DOHH2 (cell line): ENCODE measurements at regions not wholly inside any gene's neighbourhood (a gene's known extent, or its start where the extent isn't known, plus 50 kb on each side); places are given as distances from the start of the nearest gene placed in this dataset.

ENCODE experiments used
- CTCF ChIP-seq: fragments of 200-600 bp; sonication (generic); IDR thresholded peaks from one replicate; pipeline ENCODE4 v1.5.1; 2014; ENCODE audit warnings: antibody characterized with exemption, mild to moderate bottlenecking, low read depth, low read length; ENCODE audit not compliant: poor library complexity, severe bottlenecking
- EZH2phosphoT487 ChIP-seq: fragments of 200-600 bp; sonication (generic); IDR thresholded peaks from 2 replicates; pipeline ENCODE4 v1.6.1; 2017; ENCODE audit warnings: borderline replicate concordance, mild to moderate bottlenecking, antibody characterized with exemption, low read length, moderate library complexity, mixed read lengths

GRCh38 chr10:107299606-107300005 is 135.1 kb upstream of the SORCS1 start:
- no peak for TF ChIP-seq CTCF
- no peak for TF ChIP-seq EZH2phosphoT487
